Myocyte (in vitro differentiated cells): ENCODE measurements at regions not wholly inside any gene's neighbourhood (a gene's known extent, or its start where the extent isn't known, plus 50 kb on each side); places are given as distances from the start of the nearest gene placed in this dataset.

Experiments used
- DNase-seq: peaks from one replicate; pipeline ENCODE4 v3.0.0-alpha.2; 2012; ENCODE audit warnings: low read depth

DNA sequence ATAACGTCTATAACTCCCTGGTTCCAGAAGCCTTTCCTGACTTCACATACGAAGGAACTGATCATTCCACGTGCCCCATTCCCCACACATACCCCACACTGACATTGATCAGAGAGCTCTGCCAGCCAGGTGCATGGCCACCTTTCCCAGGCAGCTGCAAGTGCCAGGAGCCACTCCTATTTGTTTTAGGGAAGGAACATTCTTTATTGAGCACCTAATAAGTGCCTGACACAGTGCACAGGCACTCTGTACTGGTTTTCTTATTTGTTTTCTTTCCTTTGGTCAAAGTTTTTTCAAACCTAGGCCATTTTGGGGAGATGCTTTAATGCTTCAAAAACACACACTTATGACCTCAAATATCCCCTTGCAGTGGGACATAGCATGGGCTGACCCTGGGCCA, 50.0 kb downstream of the PITPNM2 start:
- DNase-seq, result no peak

DNA sequence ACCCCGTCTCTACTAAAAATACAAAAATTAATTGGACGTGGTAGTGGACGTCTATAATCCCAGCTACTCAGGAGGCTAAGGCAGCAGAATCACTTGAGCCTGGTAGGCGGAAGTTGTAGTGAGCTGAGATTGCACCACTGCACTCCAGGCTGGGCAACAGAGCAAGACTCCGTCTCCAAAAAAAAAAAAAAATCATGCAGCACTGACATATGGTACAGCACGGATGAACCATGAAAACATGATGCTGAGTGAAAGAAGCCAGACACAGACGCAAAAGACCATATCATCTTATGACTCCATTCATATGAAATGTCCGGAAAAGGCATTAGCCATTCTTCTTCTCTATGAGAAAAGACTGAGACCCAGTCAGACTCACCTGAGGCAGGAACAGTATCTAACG, 50.4 kb downstream of the PITPNM2 start:
- no peak for DNase-seq

- no peak for DNase-seq
Observed at GRCh38 chr12:123099560-123100192, 51.2 kb downstream of the PITPNM2 start.

DNA sequence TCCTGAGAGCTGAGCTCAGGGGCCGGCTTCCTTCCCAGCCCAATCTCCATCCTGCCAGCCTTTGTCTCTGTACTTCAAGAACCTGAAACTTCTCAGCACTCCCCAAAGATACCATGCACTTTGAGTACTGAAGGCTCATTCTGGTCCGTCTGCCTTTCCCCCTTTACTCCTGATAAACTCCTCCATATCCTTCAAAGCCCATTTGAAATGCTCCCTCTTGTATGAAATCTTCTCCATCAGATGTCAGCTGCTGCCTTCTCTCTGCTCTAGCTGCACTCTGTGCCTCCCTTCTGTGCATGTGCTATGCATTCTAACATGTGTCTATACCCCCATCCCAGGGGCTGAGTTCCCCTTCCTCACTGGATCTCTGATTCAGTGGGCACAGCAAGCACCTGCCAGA, 52.1 kb downstream of the PITPNM2 start:
- no peak for DNase-seq

DNA sequence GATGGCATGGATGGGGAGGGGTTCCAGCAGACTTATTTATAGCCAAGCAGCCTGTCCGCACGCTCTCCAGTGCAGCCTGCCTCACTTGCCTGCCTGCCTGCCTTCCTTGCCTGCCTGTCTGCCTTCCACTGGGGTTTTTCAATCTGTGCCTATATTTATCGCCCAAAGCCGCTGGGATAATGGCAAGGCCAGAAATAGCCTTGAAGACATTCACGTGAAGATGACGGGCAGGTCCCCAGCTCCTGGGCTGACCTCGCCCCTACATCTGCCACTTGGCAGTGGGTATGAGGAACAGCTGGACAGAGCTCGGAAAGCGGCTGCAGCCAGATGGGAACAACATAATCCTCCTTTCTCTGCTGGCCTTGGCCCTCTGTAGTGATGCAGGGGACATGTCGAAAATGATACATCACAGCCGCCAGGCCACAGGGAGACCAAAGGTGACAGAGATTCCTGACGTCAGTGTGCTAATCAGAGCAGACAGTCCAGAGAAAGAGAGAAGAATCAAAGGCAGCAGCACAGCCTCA, 53.3 kb downstream of the PITPNM2 start:
- DNase-seq, result peak; percentile 97

GRCh38 chr12:123096741-123097140, 54.1 kb downstream of the PITPNM2 start:
- DNase-seq, result no peak

DNA sequence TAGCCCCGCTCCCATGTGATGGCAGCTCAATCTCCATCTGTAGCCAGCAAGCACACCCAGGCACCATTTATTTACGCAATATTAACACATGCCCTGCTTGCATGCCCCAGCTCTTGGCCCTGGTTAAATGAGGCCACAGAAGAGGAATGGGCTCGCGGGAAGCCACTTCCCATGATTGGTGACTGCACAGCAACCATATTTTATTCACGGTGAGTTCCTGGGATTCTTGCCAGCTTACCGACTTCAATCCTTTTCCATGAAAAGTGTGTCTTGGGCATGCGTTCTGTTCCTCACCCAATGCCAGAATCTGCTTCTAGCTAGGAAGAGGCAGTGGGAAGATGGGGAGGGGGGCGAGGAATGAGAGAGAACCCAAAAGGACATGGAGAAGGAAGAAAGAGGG, 54.7 kb downstream of the PITPNM2 start:
- no peak for DNase-seq

DNA sequence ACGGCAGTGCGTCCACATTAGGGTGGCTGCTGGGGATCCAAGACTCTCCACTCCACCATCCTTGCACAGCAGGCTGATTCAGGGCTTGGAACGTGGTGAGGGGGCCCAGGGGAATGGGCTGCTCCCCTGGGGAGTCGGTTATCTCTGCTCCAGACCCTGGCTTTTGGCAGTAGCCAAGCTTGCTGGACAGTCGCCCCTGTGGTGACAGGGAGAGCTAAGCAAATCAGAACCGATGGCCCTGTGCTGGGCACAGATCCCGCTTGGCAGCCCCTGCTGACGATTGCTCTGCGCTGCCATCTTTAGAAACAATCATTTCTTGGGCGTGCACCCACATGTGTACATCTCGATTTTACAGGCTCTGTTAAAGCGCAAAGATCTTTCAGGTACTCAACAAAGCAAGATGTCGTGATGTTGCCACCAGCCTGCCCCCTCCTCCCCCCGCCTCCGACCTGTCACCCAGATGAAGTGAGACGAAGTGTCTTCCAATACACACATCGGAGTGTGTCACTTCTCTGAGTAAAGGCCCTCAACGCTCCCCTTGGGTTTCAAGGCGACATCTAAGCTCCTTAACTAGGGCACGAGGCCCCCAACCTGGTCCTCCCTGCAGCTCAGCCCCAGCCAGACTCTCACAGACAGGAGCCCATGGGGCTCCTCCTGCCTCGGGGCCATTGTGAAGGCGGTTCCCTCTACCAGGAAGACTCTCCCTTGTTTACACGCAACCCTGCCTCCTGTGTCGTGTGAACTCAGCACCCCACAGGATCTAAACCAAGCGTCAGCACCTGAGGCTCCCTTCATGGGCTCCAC, 55.6 kb downstream of the PITPNM2 start:
- DNase-seq, result no peak

DNA sequence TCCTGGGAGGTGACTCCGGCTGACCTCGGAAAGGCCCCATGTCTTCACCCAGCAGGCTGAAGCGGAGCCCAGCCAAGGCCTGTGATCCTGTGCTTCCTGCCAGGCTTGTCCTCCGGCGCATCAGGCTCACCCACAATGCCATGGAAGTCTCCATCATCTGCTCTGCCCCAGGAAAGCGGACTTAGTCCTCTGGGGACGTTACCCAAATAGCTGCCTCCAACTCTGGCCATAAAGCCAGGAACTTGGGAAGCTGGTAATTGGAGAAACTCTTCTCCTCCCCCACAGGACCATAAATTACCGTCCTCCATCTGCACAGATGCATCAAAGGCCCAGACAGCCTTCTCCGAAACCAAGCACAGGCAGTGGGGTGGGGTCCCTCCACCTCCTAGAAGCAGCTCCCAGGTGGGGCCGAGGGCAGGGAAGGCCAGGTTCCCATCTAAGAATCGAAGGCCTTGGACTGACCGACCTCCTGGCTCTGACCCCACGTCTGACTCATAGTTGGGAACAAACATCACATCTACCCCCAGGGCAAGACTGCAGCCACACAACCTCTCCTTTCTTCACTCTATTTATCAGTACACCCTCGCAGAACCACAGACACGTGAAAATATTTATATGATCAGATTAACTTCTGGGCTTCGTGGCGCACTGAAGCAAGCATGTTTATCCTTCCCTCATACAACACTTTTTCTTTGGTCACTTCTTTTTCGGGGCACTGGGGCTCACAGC, 56.4 kb downstream of the PITPNM2 start:
- DNase-seq, result peak; percentile 36

DNA sequence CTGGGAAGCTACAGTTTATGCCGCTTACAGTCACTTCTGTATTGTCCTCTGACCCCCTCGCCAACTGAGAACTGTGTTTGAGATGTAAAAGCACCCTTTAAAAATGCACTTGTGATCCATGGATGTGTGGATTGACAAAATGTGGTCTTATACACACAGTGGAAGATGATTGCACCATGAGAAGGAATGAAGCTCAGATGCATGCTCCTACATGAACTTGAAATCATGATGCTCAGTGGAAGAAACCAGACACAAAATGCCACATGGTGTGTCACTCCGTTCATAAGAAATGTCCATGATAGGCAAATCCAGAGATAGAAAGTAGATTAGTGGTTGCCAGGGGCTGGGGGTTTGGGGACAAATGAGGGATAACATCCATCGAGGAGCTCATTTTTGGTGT, 58.0 kb downstream of the PITPNM2 start:
- no peak for DNase-seq

- DNase-seq, result no peak
Observed at GRCh38 chr12:123091230-123092150, 59.4 kb downstream of the PITPNM2 start.

GRCh38 chr12:123089631-123090353, 61.1 kb downstream of the PITPNM2 start:
- peak; percentile 89 for DNase-seq

DNA sequence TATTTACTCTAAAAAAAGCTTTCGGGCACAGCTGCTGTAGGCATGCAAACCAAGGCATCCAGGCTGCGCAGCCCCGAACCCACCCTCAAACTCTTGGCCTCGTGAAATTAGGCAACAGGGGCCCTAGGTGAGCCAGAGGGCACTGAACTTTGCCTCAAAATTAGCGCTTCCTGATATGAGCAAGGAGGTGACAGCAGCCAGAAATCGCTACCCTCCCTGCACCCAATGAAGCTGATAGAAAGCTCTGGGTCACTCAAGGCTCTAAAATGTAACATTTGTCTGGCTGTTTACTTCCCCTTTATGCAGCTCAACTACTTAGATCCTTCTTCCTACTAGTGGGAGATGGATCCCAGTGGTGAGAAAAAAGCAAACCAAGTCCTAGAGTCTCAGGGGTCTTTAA, 61.8 kb downstream of the PITPNM2 start:
- no peak for DNase-seq

- peak; percentile 86 for DNase-seq
Observed at GRCh38 chr12:123085730-123086487, 65.0 kb downstream of the PITPNM2 start.

DNA sequence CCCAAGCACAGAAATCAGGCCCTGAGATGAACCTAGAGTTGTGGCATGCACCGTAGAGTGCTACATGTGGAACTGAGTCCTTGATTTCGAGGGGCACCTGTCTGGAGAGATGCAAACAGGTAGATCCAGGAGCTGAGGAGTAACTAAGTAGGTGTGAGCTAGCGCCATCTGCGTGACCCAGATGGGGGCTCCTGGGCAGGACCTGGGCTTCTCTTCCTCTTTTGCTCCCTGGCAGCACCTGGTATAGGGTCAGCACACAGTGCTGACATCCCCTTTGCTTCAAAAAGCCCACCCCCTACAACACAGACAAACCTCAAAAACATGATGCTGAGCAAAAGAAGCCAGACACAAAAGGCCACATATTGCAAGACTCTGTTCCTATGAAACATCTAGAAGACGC, 65.8 kb downstream of the PITPNM2 start:
- DNase-seq, result no peak

GRCh38 chr12:123083661-123084571, 67.0 kb downstream of the PITPNM2 start:
- no peak for DNase-seq

DNA sequence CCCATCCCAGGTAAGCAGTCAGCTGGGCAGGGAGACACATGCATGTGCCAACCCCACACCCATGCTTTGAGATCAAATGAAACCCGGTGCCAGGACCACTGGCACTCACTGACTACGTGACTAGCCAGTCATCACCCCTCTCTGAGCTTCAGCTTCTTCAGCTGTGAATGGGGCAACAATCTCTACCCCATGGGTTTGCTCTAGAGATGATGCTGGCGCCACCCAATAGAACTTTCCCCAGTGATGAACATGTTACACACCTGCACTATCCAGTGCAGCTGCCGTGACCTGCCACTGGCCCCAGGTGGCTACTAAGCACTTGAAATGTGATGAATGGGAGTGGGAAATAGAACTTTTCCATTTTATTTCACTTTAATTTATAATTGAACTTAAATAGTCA, 70.3 kb downstream of the PITPNM2 start:
- no peak for DNase-seq

DNA sequence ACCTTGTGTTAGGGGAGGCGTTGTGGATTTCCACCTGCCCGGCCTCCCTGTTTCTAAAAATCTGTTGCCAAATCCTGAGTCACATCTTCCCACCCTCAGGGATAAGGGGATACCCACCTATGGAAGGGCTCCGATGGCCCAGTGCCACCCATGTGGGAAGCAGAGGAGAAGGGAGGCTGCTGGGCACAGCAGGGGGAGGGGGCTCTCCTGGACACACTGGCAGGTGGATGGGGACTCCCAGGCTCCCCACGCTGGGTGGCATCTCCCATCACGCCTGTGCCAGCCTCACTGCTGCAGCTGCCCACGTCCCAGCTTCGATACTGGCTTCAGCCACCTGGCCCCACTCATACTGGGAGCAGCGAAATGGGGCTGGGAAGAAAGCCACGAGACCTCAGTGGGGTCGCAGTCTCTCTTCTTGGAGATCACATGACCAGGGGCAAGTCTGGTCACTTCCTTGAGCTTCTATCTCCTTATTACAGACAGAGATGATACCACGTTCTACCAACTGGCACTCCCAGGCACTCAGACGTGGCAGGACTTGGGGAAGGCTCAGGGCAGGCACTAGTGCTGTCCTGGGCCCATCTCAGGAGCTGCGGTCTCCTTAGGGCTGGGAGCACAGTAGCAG, 72.2 kb downstream of the PITPNM2 start:
- peak; percentile 75 for DNase-seq
